Testis (tissue), 2 donors: ENCODE measurements at regions not wholly inside any gene's neighbourhood (a gene's known extent, or its start where the extent isn't known, plus 50 kb on each side); places are given as distances from the start of the nearest gene placed in this dataset.

Source experiments
- DNase-seq: peaks from one replicate; pipeline ENCODE4 v3.0.0-alpha.2; 2019
- H3K27ac ChIP-seq, 2 donors: fragments of 200-600 bp; sonication (generic); one replicate each; pipeline ENCODE4 v1.5.1; 2019
- H3K27me3 ChIP-seq: fragments of 200-600 bp; sonication (generic); one replicate; pipeline ENCODE4 v1.5.1; 2019
- H3K36me3 ChIP-seq: fragments of 200-600 bp; sonication (generic); one replicate; pipeline ENCODE4 v1.5.1; 2017; ENCODE audit warnings: low read depth; ENCODE audit errors: missing control alignments
- H3K4me1 ChIP-seq: fragments of 200-600 bp; sonication (generic); one replicate; pipeline ENCODE4 v1.5.1; 2019
- H3K4me3 ChIP-seq, 2 donors: fragments of 200-600 bp; sonication (generic); one replicate each; pipeline ENCODE4 v1.5.1; 2017 to 2019
- H3K9me3 ChIP-seq: fragments of 200-600 bp; sonication (generic); one replicate; pipeline ENCODE4 v1.5.1; 2017
- CTCF ChIP-seq, 3 experiments: fragments of 450-650 bp in 2 of 3; fragments of 200-600 bp in 1 of 3; sonication (generic) in 1 of 3; IDR thresholded peaks; one replicate each; pipeline ENCODE4 v1.5.1; 2016 to 2019; ENCODE audit warnings: antibody characterized with exemption in 3 of 3, mild to moderate bottlenecking in 2 of 3, moderate library complexity in 1 of 3
- POLR2A ChIP-seq: fragments of 450-650 bp; IDR thresholded peaks from one replicate; pipeline ENCODE4 v1.6.1; 2017; ENCODE audit warnings: antibody characterized with exemption, mild to moderate bottlenecking, moderate library complexity
- WGBS, 2 donors: methylation state at CpG; one replicate each; pipeline ENCODE4 v1.1.5; 2018; 5-methylcytosine and 5-hydroxymethylcytosine counted together
- intact Hi-C: fragments of 100-400 bp; cut with DNase I; formaldehyde crosslinking; loops from one replicate; pipeline ENCODE4 v1.15.1; 2023; ENCODE audit warnings: low total_unique reads

DNA sequence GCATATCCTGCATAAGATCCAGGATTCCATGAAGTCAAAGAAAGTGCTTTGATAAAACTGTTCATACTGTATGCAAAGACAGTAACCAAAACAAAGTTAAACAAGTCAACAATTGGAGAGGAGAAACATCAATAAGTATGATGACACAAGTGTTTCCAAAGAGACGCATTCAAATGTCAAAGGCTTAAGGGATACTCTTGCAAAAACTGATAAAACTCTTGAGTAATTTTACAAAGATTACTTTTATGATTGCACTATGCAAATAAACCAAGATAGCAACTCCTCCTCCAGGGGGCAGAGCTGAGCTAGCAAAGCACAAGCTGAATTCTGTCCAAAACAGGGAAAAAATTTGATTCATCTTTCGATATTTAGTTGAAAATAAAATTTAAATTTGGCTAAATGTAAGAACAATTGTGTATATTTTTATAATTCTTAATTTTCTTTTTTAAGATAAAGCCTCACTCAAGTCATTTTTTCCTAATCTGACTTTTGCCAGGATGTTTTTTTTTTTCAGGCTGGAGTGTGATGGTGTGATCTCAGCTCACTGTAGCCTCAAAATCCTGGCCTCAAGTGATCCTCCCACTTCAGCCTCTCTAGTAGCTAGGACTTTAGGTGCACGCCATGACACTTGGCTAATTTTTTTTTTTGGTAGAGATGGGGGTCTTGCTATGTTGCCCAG, 84.0 kb downstream of the MZT1 start:
- Histone ChIP-seq H3K9me3 (no peaks in the 10 kb centered on the region), H3K27me3 (no peaks in the 10 kb centered on the region), H3K4me3 (no peak overlapping the region), H3K27ac (no peak overlapping the region), H3K4me1 (no peaks in the 10 kb centered on the region), H3K36me3 (no peaks in the 10 kb centered on the region)
- peak; percentile 78 for DNase-seq
- TF ChIP-seq CTCF (IDR thresholded peaks at IDR 0.05) (peak in 2 of 3 experiments; percentile 66 to 67), POLR2A (no peak)
- intact Hi-C loops = no loop called here
- WGBS, 2 donors = 65 to 72% methylated on average over 3 of the region's 3 CpGs

DNA sequence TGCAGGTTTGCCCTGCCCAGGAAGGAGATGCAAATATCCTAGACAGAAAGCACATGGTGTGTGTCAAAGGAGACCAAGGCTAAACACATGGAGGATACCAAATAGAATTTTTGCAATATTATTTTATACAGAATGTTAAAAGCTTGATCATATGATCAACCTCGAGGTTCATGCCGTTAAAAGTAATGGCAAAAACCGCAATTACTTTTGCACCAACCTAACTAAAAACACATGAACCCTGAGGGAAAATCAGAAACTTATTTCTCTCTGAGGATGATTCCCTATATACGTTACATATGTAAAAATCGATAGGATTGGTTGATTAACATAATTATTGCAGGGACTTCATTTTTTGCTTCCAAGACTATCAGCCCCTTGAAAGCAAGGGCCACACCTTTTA, 88.1 kb downstream of the MZT1 start:
- DNase-seq = no peak
- Histone ChIP-seq H3K4me1 (no peaks in the 10 kb centered on the region), H3K4me3 (no peak overlapping the region), H3K36me3 (no peaks in the 10 kb centered on the region), H3K27ac (no peak overlapping the region), H3K27me3 (no peaks in the 10 kb centered on the region), H3K9me3 (no peaks in the 10 kb centered on the region)
- no peak for TF ChIP-seq POLR2A
- no peak for TF ChIP-seq CTCF (IDR thresholded peaks at IDR 0.05)
- intact Hi-C loops = no loop called here
- WGBS, 2 donors = 89 to 96% methylated on average over 5 of the region's 5 CpGs

DNA sequence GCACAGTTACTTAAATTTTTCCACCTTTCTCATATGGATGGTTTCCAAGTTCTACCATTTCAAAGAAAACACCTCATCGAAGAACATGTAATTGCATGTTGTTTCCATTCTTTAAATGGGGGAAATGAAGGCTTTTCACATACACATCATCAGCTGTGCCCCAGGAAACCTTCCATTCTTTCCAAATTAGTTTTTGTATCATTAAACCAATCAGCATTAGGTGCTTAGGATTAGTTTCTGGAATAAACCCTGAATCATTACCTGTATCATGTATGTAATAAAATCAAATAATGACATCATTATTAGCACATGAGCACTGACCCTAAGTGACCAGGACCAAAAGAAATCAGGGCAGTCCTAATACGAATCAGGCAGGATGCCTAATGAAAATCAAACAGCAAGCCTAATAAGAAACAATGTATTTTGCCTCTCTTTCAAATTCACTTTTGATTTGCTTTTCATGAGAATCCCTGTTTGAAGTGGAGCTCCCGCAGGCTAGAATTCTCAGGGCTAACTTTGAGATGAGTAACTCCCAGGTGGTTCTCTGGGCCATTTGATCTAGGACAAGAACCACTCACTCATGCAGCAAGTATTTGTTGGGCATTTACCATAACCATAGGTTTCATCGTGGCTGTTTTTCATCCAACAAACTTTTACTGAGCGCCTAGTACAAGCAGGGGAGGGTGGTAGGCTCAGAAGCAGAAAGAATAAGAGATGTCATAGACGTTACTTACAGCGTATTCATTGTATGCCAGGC, 89.2 kb downstream of the MZT1 start:
- no peak overlapping the region for H3K4me3 ChIP-seq
- WGBS, 2 donors = 79 to 82% methylated on average over 7 of the region's 7 CpGs
- TF ChIP-seq CTCF (IDR thresholded peaks at IDR 0.05) (no peak), POLR2A (no peak)
- no peaks in the 10 kb centered on the region for H3K27me3 ChIP-seq
- H3K36me3 ChIP-seq = no peaks in the 10 kb centered on the region
- no peaks in the 10 kb centered on the region for H3K9me3 ChIP-seq
- intact Hi-C loops = no loop called here
- no peaks in the 10 kb centered on the region for H3K4me1 ChIP-seq
- H3K27ac ChIP-seq = no peak overlapping the region
- DNase-seq = no peak

DNA sequence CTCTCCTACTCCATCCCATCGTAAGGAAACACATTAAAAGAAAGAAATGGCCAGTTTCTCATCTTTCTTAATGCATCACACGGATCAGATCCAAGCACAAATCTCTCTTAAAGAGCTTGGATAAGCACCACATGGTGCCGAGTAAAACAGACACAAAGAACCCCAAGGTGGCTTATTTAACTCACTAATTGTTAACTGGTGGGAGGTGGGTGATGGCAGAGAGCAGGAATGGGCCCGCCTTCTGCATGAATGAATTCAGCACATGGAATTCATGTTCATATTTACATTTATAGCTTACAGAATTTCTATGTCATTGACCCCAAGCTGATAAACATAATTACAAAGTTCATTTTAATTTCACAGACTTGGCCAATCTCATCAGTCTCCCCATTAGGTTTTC, 89.9 kb downstream of the MZT1 start:
- intact Hi-C loops = no loop called here
- TF ChIP-seq POLR2A = no peak
- no peak for TF ChIP-seq CTCF (IDR thresholded peaks at IDR 0.05)
- Histone ChIP-seq H3K9me3 (no peaks in the 10 kb centered on the region), H3K36me3 (no peaks in the 10 kb centered on the region), H3K27ac (no peak overlapping the region), H3K27me3 (no peaks in the 10 kb centered on the region), H3K4me1 (no peaks in the 10 kb centered on the region), H3K4me3 (no peak overlapping the region)
- no peak for DNase-seq
- WGBS, 2 donors = 67 to 79% methylated on average over 4 of the region's 4 CpGs
